ENCODE measurements at regions not wholly inside any gene's neighbourhood (a gene's known extent, or its start where the extent isn't known, plus 50 kb on each side); places are given as distances from the start of the nearest gene placed in this dataset.

- intact Hi-C loops (cut with DNase I; ENCODE audit: low total_unique reads) (no loop called here), in situ Hi-C loops (cut with MboI; ENCODE audit: low pct_ligation_motif_present in 1 of 4, low pct_unique_long_range_greater_than_20kb in 1 of 4, low sequenced_read_pairs in 3 of 4) (no loop called here)
- Histone ChIP-seq H3K4me3 (no peak overlapping the region), H3K9me3 (no peaks in the 10 kb centered on the region), H3K27ac (no peak overlapping the region), H3K27me3 (no peaks in the 10 kb centered on the region), H3K36me3 (no peaks in the 10 kb centered on the region), H3K4me1 (peaks cover 0 to 3% (median 0%) of the 10 kb centered on the region in 4 donors)
- whole genome bisulfite sequencing, 2 donors (ENCODE audit: low coverage in 1 of 2): 13% methylated on average over 1 of the region's 1 CpG; no CpG with 5 or more reads in 1 of the 2 donors
- DNase-seq: no peak
- no peak for TF ChIP-seq POLR2AphosphoS5 (IDR thresholded peaks at IDR 0.05)
- no peak for TF ChIP-seq EP300 (IDR thresholded peaks at IDR 0.05; ENCODE audit: low read depth)
- no peak for TF ChIP-seq CTCF (IDR thresholded peaks at IDR 0.05)
- no peak for TF ChIP-seq POLR2A (IDR thresholded peaks at IDR 0.05)
Observed at GRCh38 chr5:88474574-88474973, 205.9 kb upstream of the TMEM161B start.

GRCh38 chr5:88470745-88471144 lies 202.1 kb upstream of the TMEM161B start:
- Histone ChIP-seq H3K9me3 (no peaks in the 10 kb centered on the region), H3K4me1 (peaks cover 0 to 3% (median 0%) of the 10 kb centered on the region in 4 donors), H3K27ac (no peak overlapping the region), H3K36me3 (no peaks in the 10 kb centered on the region), H3K27me3 (no peaks in the 10 kb centered on the region), H3K4me3 (no peak overlapping the region)
- DNase-seq: peak; percentile 8
- intact Hi-C loops (cut with DNase I; ENCODE audit: low total_unique reads) (no loop called here), in situ Hi-C loops (cut with MboI; ENCODE audit: low pct_ligation_motif_present in 1 of 4, low pct_unique_long_range_greater_than_20kb in 1 of 4, low sequenced_read_pairs in 3 of 4) (no loop called here)
- WGBS, 2 donors (ENCODE audit: low coverage in 1 of 2): 40 to 64% methylated on average over 1 to 2 of the region's 2 CpGs
- TF ChIP-seq EP300 (IDR thresholded peaks at IDR 0.05; ENCODE audit: low read depth) (no peak), POLR2A (IDR thresholded peaks at IDR 0.05) (no peak), POLR2AphosphoS5 (IDR thresholded peaks at IDR 0.05) (no peak), CTCF (IDR thresholded peaks at IDR 0.05) (no peak)

- Histone ChIP-seq H3K4me1 (no peaks in the 10 kb centered on the region), H3K27me3 (no peaks in the 10 kb centered on the region), H3K27ac (no peak overlapping the region), H3K9me3 (no peaks in the 10 kb centered on the region), H3K36me3 (no peaks in the 10 kb centered on the region), H3K4me3 (no peak overlapping the region)
- in situ Hi-C loops (cut with MboI; ENCODE audit: low pct_ligation_motif_present in 1 of 4, low pct_unique_long_range_greater_than_20kb in 1 of 4, low sequenced_read_pairs in 3 of 4): no loop called here
- WGBS, 2 donors (ENCODE audit: low coverage in 1 of 2): 76 to 82% methylated on average over 3 of the region's 3 CpGs
- DNase-seq: no peak
- no peak for TF ChIP-seq POLR2AphosphoS5 (IDR thresholded peaks at IDR 0.05)
- no peak for TF ChIP-seq EP300 (IDR thresholded peaks at IDR 0.05; ENCODE audit: low read depth)
- TF ChIP-seq CTCF (IDR thresholded peaks at IDR 0.05): no peak
- TF ChIP-seq POLR2A (IDR thresholded peaks at IDR 0.05): no peak
- intact Hi-C loops (cut with DNase I; ENCODE audit: low total_unique reads): no loop called here
Observed at GRCh38 chr5:88459971-88460370, 191.3 kb upstream of the TMEM161B start.

GRCh38 chr5:88452820-88453219 lies 184.2 kb upstream of the TMEM161B start:
- TF ChIP-seq EP300 (IDR thresholded peaks at IDR 0.05; ENCODE audit: low read depth) (no peak), CTCF (IDR thresholded peaks at IDR 0.05) (no peak), POLR2AphosphoS5 (IDR thresholded peaks at IDR 0.05) (no peak), POLR2A (IDR thresholded peaks at IDR 0.05) (no peak)
- in situ Hi-C loops (cut with MboI; ENCODE audit: low pct_ligation_motif_present in 1 of 4, low pct_unique_long_range_greater_than_20kb in 1 of 4, low sequenced_read_pairs in 3 of 4) (no loop called here), intact Hi-C loops (cut with DNase I; ENCODE audit: low total_unique reads) (no loop called here)
- Histone ChIP-seq H3K4me3 (no peak overlapping the region), H3K27me3 (no peaks in the 10 kb centered on the region), H3K27ac (no peak overlapping the region), H3K9me3 (no peaks in the 10 kb centered on the region), H3K4me1 (no peaks in the 10 kb centered on the region), H3K36me3 (no peaks in the 10 kb centered on the region)
- no peak for DNase-seq
- 0 to 19% methylated on average over 1 of the region's 1 CpG for WGBS, 2 donors (ENCODE audit: low coverage in 1 of 2)

Data from transverse colon (tissue), 4 donors.